ENCODE measurements at regions not wholly inside any gene's neighbourhood (a gene's known extent, or its start where the extent isn't known, plus 50 kb on each side); places are given as distances from the start of the nearest gene placed in this dataset.
"Not testable (repeated sequence)": the region's sequence is repeated elsewhere in the genome, so short reads cannot be mapped to it uniquely, and the experiment has no call there.

DNA sequence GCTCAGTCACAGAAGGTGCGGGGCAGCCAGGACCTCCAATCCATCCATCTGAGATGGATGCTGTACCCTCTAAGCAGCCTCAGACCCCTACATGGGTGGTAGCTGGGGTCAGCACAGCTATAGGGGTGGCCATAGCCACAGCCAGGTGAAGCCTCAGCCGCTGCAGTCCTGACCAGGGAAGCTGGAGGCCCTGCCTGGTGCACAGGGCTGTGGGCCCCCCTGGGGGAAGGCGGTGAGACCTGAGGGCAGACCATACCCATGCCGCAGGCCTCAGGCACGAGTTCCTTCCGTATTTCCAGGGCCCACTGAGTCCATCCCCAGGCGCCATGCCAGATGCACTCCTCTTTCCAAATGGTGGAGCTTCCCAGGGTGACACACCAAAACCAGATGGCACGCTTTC is 96.6 kb upstream of the KDM7A start:
- no peak overlapping the region for H3K27ac ChIP-seq
- no peaks in the 10 kb centered on the region for H3K9me3 ChIP-seq
- no peaks in the 10 kb centered on the region for H3K4me1 ChIP-seq (replicated peaks)
- intact Hi-C loops (cut with DNase I), result no loop called here
- H3K27me3 ChIP-seq (replicated peaks; ENCODE audit: insufficient read depth), result no peaks in the 10 kb centered on the region
- no peak overlapping the region for H3K4me3 ChIP-seq
- no peak for TF ChIP-seq POLR2AphosphoS5 (IDR thresholded peaks at IDR 0.05)
- TF ChIP-seq, protein P1, sequence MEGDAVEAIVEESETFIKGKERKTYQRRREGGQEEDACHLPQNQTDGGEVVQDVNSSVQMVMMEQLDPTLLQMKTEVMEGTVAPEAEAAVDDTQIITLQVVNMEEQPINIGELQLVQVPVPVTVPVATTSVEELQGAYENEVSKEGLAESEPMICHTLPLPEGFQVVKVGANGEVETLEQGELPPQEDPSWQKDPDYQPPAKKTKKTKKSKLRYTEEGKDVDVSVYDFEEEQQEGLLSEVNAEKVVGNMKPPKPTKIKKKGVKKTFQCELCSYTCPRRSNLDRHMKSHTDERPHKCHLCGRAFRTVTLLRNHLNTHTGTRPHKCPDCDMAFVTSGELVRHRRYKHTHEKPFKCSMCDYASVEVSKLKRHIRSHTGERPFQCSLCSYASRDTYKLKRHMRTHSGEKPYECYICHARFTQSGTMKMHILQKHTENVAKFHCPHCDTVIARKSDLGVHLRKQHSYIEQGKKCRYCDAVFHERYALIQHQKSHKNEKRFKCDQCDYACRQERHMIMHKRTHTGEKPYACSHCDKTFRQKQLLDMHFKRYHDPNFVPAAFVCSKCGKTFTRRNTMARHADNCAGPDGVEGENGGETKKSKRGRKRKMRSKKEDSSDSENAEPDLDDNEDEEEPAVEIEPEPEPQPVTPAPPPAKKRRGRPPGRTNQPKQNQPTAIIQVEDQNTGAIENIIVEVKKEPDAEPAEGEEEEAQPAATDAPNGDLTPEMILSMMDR (IDR thresholded peaks at IDR 0.05), result no peak
- TF ChIP-seq POLR2A (IDR thresholded peaks at IDR 0.05), result no peak
- H3K36me3 ChIP-seq, result no peaks in the 10 kb centered on the region
- no peak for DNase-seq (ENCODE audit: low spot score)
- WGBS, result 96% methylated on average over 8 of the region's 8 CpGs

DNA sequence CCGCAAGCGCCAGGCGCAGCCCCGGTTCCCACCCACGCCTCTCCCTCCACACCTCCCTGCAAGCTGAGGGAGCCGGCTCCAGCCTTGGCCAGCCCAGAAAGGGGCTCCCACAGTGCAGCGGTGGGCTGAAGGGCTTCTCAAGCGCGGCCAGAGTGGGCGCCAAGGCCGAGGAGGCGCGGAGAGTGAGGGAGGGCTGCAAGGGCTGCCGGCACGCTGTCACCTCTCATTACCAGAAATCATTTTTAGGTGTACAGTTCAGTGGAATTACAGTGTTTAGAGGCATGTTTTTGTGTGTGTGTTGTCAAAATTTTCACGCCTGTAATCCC is 94.8 kb upstream of the KDM7A start:
- H3K9me3 ChIP-seq; H3K36me3 ChIP-seq; H3K4me3 ChIP-seq; H3K27ac ChIP-seq; intact Hi-C loops (cut with DNase I); DNase-seq (ENCODE audit: low spot score); H3K27me3 ChIP-seq (replicated peaks; ENCODE audit: insufficient read depth); H3K4me1 ChIP-seq (replicated peaks): not testable (repeated sequence)
- 98% methylated on average over 16 of the region's 16 CpGs for WGBS

DNA sequence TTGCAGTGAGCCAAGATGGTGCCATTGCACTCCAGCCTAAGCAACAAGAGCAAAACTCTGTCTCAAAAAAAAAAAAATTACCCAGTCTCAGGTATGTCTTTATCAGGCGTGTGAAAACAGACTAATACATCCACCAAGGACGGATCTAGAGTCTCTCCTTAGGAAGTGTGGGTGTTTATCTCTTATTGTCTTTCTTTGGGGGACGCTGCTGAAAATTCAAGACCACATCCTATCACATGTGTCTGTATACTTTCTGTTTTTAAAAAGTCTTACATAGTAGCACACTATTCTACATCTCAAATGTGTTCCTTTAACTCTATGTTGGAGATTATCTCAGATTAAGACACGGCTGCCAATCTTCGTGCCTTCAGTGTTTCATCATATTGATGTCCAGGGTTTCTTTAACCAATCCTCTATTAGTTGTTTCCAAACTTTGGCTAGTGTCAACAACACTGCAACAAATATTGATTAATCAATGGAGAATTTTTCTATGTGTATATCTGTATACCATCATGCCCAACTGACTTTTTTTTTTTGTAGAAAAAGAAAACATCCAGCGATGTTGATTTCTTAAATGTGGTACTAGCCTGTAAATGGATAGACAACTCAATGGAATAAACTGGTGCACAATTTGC is 92.3 kb upstream of the KDM7A start:
- no peak for DNase-seq (ENCODE audit: low spot score)
- H3K9me3 ChIP-seq, result no peaks in the 10 kb centered on the region
- H3K4me3 ChIP-seq, result no peak overlapping the region
- no peak for TF ChIP-seq POLR2A (IDR thresholded peaks at IDR 0.05)
- TF ChIP-seq, protein P1 (IDR thresholded peaks at IDR 0.05), result no peak
- no peak for TF ChIP-seq POLR2AphosphoS5 (IDR thresholded peaks at IDR 0.05)
- no peak overlapping the region for H3K27ac ChIP-seq
- intact Hi-C loops (cut with DNase I), result no loop called here
- H3K4me1 ChIP-seq (replicated peaks), result no peaks in the 10 kb centered on the region
- 89% methylated on average over 6 of the region's 6 CpGs for WGBS
- no peaks in the 10 kb centered on the region for H3K27me3 ChIP-seq (replicated peaks; ENCODE audit: insufficient read depth)
- no peaks in the 10 kb centered on the region for H3K36me3 ChIP-seq

DNA sequence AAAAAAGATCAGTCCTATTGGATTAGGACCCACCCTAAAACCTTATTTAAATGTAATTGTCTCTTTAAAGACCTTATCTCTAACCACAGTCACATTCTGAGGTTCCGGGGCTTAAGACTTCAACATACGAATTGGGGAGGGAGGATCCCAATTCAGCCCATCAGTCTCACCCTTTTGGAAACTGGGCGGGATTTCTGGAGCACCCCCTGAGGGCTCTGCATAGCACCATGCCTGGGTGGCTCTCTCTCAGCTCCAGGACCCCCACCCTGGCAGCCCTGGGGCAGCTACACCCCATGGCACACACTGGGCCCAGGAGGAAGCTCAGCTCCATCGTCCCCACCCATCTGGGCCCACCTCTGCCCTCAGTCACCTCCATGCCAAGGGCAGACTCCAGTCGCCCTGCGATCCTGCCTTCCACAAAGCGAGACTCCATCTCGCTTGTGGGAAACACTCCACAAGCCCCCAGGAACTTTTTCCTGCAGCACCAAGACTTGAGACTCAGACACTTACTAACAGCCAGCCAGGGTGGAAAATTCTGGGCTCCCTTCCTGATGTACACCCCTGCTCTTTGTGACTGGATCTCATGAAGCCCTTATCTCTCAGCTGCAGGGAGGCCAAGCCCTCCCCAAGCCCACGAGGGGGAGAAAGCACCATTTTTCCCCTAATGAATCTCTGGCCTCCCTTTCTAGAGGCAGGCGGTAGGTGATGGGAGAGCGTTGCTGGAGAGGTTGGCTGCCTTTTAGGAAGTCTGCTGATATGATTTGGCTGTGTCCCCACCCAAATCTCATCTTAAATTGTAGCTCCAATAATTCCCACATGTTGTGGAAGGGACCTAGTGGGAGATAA is 90.8 kb upstream of the KDM7A start:
- H3K27me3 ChIP-seq (replicated peaks; ENCODE audit: insufficient read depth), result no peaks in the 10 kb centered on the region
- H3K9me3 ChIP-seq, result no peaks in the 10 kb centered on the region
- H3K4me1 ChIP-seq (replicated peaks), result no peaks in the 10 kb centered on the region
- 88% methylated on average over 11 of the region's 11 CpGs for WGBS
- intact Hi-C loops (cut with DNase I), result no loop called here
- no peak overlapping the region for H3K27ac ChIP-seq
- no peaks in the 10 kb centered on the region for H3K36me3 ChIP-seq
- H3K4me3 ChIP-seq, result no peak overlapping the region
- no peak for DNase-seq (ENCODE audit: low spot score)
- TF ChIP-seq POLR2A (IDR thresholded peaks at IDR 0.05) (no peak), POLR2AphosphoS5 (IDR thresholded peaks at IDR 0.05) (no peak)
- TF ChIP-seq, protein P1 (IDR thresholded peaks at IDR 0.05), result no peak

DNA sequence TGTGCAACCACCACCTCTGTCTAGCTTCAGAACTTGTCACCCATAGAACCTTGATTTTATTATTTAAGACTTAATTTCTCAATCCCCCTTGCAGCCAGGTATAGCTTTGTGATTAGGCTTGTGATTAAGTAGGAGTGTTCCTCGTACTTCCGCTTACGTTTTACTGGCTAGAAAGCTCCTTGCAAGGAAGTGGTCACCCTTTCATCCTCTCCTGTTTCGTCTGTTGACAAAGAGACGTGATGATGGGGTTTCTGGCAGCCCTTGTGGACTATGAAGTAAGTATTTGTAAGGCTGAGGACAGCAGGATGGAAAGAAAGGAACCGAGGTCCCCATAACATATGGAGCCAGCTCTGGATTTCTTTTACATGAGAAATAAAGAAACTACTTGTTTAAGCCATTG is 86.5 kb upstream of the KDM7A start:
- no peak for DNase-seq (ENCODE audit: low spot score)
- TF ChIP-seq POLR2A (IDR thresholded peaks at IDR 0.05), result no peak
- TF ChIP-seq, protein P1 (IDR thresholded peaks at IDR 0.05), result no peak
- no peak for TF ChIP-seq POLR2AphosphoS5 (IDR thresholded peaks at IDR 0.05)

More for the DNA sequence above, 86.5 kb upstream of the KDM7A start:
- intact Hi-C loops (cut with DNase I), result no loop called here
- no peaks in the 10 kb centered on the region for H3K4me1 ChIP-seq (replicated peaks)
- 54% methylated on average over 6 of the region's 6 CpGs for WGBS
- H3K9me3 ChIP-seq, result no peaks in the 10 kb centered on the region
- no peaks in the 10 kb centered on the region for H3K36me3 ChIP-seq
- H3K27me3 ChIP-seq (replicated peaks; ENCODE audit: insufficient read depth), result no peaks in the 10 kb centered on the region
- H3K27ac ChIP-seq, result no peak overlapping the region
- H3K4me3 ChIP-seq, result no peak overlapping the region

All from prostate gland (tissue), 2 donors.